ENCODE measurements at regions not wholly inside any gene's neighbourhood (a gene's known extent, or its start where the extent isn't known, plus 50 kb on each side); places are given as distances from the start of the nearest gene placed in this dataset.

- TF ChIP-seq ZNF592 (IDR thresholded peaks at IDR 0.05) (no peak), ZNF232 (CRISPR knock-in tag; IDR thresholded peaks at IDR 0.05) (no peak), ARHGAP35 (IDR thresholded peaks at IDR 0.05; ENCODE audit: partially characterized antibody) (no peak), CSDE1 (IDR thresholded peaks at IDR 0.05) (no peak), THAP12 (CRISPR knock-in tag; IDR thresholded peaks at IDR 0.05) (no peak)
Measured at GRCh38 chr9:80085668-80086067, 513.9 kb downstream of the TLE4 start (continued).

- no peak for FAIRE-seq
- Histone ChIP-seq H3K4me2 (ENCODE audit: insufficient read depth, low read length) (no peak overlapping the region), H3K4me3 (no peak overlapping the region), H3K9me3 (replicated peaks; ENCODE audit: control insufficient read depth, insufficient read depth, low read depth, low read length) (no peaks in the 10 kb centered on the region), H3K9ac (ENCODE audit: insufficient read depth in 1 of 2, low read depth in 2 of 2, low read length in 2 of 2) (no peak overlapping the region), H3K9me1 (ENCODE audit: control insufficient read depth, insufficient read depth, low read length) (no peaks in the 10 kb centered on the region), H4K20me1 (replicated peaks; ENCODE audit: control insufficient read depth, insufficient read depth, low read length) (no peaks in the 10 kb centered on the region), H3K36me3 (ENCODE audit: control insufficient read depth, insufficient read depth, low read length) (no peaks in the 10 kb centered on the region), H3K4me1 (replicated peaks in 1 of 2; ENCODE audit: control insufficient read depth in 2 of 2, insufficient read depth in 2 of 2, low read length in 2 of 2) (no peaks in the 10 kb centered on the region), H3K27me3 (ENCODE audit: control insufficient read depth in 2 of 2, insufficient read depth in 2 of 2, low read length in 2 of 2) (no peaks in the 10 kb centered on the region), H3K79me2 (ENCODE audit: control insufficient read depth, insufficient read depth, low read length) (no peaks in the 10 kb centered on the region), H2AFZ (ENCODE audit: low read depth, low read length) (no peak overlapping the region), H3K27ac (ENCODE audit: extremely low read depth, low read depth, low read length) (no peak overlapping the region)
- 0% methylated on average over 1 of the region's 2 CpGs for WGBS (ENCODE audit: insufficient coverage, low coverage, missing lambda C conversion rate)
- ChIA-PET CTCF (ENCODE audit: low intra/inter-chr PET ratio) (no interaction called here), POLR2A (no interaction called here)
- DNase-seq (ENCODE audit: extremely low read depth in 1 of 4, low spot score in 3 of 4), result no peak
- in situ Hi-C loops (cut with MboI), result no loop called here
- intact Hi-C loops (cut with micrococcal nuclease), result no loop called here
- no peak for ATAC-seq
- no TSS peak for BruUV-seq (replicated peaks)
- TF ChIP-seq MNT (conservative IDR thresholded peaks at IDR 0.05), result no peak
- TF ChIP-seq MED1 (CRISPR knock-in tag; IDR thresholded peaks at IDR 0.05; ENCODE audit: borderline replicate concordance), result no peak
- TF ChIP-seq PHF8 (IDR thresholded peaks at IDR 0.05; ENCODE audit: borderline replicate concordance, low read length), result no peak
- no peak for TF ChIP-seq E2F5 (CRISPR knock-in tag; IDR thresholded peaks at IDR 0.05)
- TF ChIP-seq ZNF778 (CRISPR knock-in tag; IDR thresholded peaks at IDR 0.05), result no peak
- no peak for TF ChIP-seq ZBTB9 (CRISPR knock-in tag; IDR thresholded peaks at IDR 0.05)
- no peak for TF ChIP-seq NCOA1 (IDR thresholded peaks at IDR 0.05; ENCODE audit: low read depth)
Measured at GRCh38 chr9:80082213-80082612, 510.4 kb downstream of the TLE4 start.
